T-helper 2 cell treated with Interferon-gamma antibody and Interleukin-4, amounts not matched to agents 5 μg/mL and 100 μg/mL, for 36 hours (primary cell): ENCODE measurements at regions not wholly inside any gene's neighbourhood (a gene's known extent, or its start where the extent isn't known, plus 50 kb on each side); places are given as distances from the start of the nearest gene placed in this dataset.
"Not testable (repeated sequence)": the region's sequence is repeated elsewhere in the genome, so short reads cannot be mapped to it uniquely, and the experiment has no call there.

ENCODE experiments used
- DNase-seq: peaks from one replicate; pipeline ENCODE4 v3.0.0; 2021; ENCODE audit warnings: low spot score
- H3K27ac Mint-ChIP-seq: one replicate; pipeline ENCODE4 v1.8.0; 2021; ENCODE audit warnings: mild to moderate bottlenecking, mixed read lengths
- H3K27me3 Mint-ChIP-seq: one replicate; pipeline ENCODE4 v1.8.0; 2021; ENCODE audit warnings: low read depth, mixed read lengths
- H3K36me3 Mint-ChIP-seq: one replicate; pipeline ENCODE4 v1.8.0; 2021; ENCODE audit warnings: low read depth, mixed read lengths
- H3K4me1 Mint-ChIP-seq: one replicate; pipeline ENCODE4 v1.8.0; 2021; ENCODE audit warnings: low read depth, mixed read lengths
- H3K4me3 Mint-ChIP-seq: one replicate; pipeline ENCODE4 v1.8.0; 2022; ENCODE audit warnings: mild to moderate bottlenecking, moderate library complexity, mixed read lengths
- H3K9me3 Mint-ChIP-seq: one replicate; pipeline ENCODE4 v1.8.0; 2021; ENCODE audit warnings: mixed read lengths

DNA sequence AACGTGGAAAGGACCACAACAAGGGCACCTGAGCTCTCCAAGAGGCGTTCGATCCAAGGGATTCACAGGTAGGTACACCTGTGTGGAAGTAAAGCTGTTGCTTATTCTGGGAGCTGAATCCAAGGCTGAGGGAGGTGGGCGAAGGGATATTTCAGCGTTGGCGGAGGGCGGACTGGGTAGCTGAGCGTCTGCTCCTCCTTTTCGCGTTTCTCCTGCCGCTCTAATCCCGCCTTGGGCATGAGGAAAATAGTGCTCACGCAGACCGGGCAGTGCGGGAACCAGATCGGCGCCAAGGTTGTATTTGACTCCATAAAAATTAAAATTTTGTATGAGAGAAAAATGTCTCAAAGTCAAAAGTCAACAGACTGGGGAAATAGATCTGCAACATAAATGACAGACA, 3966.2 kb upstream of the OR11H1 start:
- H3K36me3 Mint-ChIP-seq, H3K4me3 Mint-ChIP-seq, H3K27me3 Mint-ChIP-seq, H3K27ac Mint-ChIP-seq, H3K4me1 Mint-ChIP-seq, DNase-seq: not testable (repeated sequence)
- peaks cover 45% of the 10 kb centered on the region for H3K9me3 Mint-ChIP-seq

DNA sequence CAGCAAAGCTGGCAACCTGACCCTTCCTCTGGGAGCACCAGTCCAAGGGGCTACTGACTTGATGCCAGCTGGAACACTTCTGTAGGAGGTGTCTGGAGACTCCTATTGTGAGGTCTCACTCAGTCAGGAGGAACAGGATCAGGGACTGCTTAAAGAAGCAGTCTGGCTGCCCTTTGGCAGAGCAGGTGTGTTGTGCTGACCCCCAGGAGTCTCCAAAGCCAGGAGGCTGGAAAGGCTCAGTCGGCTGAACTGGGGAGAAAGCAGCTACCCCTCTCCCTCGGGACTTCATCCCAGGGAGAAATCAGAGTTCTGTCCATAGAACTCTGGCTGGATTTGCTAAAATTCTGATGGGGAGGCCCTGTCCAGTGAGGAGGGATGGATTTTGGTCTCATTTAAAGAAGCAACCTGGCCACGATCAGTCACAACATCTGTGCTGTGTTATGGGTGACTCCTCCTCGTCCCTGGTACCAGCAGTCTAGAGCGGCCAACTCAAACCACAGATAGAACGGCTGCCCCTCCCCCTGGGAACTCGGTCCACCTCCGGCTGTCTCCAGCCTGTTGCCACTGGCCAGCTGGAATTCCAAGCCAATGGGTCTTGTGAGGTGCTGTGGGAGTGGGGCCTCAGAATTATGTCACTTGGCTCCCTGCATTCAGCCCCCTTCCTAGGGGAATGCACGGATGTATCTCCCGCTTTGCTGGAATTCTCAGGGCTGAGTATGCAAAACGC, 3959.0 kb upstream of the OR11H1 start:
- not testable (repeated sequence) for H3K27ac Mint-ChIP-seq, H3K36me3 Mint-ChIP-seq, DNase-seq, H3K4me3 Mint-ChIP-seq, H3K4me1 Mint-ChIP-seq, H3K27me3 Mint-ChIP-seq
- peaks cover 66% of the 10 kb centered on the region for H3K9me3 Mint-ChIP-seq

DNA sequence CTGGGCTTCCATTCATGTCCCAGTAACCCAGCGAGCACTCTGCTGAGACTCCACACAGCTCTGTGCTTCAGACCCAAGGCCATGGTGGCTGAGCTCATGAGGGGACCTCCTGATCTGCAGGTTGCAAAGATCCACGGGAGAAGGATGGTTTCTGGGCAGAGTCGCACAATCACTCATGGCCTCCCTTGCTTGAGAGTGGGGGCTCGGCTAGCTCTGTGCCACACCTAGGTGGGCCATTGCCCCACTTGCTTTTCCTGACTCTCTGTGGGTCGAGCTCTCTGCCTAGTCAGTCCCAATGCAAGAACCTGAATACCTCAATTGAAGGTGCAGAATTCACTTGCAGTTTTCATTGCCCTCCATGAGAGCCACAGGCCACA, 3958.4 kb upstream of the OR11H1 start:
- H3K4me3 Mint-ChIP-seq, H3K27me3 Mint-ChIP-seq, H3K27ac Mint-ChIP-seq, H3K4me1 Mint-ChIP-seq, H3K36me3 Mint-ChIP-seq, DNase-seq: not testable (repeated sequence)
- peaks cover 71% of the 10 kb centered on the region for H3K9me3 Mint-ChIP-seq

DNA sequence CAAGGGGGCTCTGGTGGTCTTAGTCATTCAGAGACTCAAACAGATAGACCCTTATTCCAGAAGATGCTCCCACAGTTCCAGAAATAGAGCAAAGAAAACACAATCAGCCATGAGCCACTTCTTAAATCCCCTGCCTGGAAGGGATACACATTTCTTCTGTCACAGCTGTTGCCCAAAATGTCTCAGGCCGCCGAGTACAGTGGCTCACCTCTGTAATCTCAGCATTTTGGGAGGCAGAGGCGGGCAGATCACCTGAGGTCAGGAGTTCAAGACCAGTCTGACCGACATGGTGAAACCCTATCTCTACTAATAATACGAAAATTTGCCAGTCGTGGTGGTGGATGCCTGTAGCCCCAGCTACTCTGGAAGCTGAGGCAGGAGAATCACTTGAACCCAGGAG, 3954.8 kb upstream of the OR11H1 start:
- H3K4me1 Mint-ChIP-seq, H3K36me3 Mint-ChIP-seq, H3K4me3 Mint-ChIP-seq, H3K27me3 Mint-ChIP-seq, H3K27ac Mint-ChIP-seq, DNase-seq: not testable (repeated sequence)
- H3K9me3 Mint-ChIP-seq: peaks cover 78% of the 10 kb centered on the region

DNA sequence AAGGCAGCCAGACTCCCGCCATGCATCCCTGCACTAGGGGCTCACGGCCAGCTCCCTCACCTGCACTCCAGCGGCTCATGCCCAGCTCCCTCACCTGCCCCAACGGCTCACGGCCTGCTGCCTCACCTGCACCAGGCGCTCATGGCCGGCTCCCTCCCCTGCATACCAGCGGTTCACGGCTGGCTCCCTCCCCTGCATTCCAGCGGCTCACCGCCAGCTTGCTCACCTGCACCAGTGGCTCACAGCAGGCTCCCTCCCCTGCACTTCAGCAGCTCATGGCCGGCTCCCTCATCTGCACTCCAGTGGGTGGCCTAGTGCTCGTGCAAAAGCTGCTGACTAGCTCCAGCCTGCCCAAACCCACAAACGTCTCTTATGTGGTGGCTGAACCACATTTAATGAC, 3953.8 kb upstream of the OR11H1 start:
- H3K27me3 Mint-ChIP-seq, DNase-seq, H3K4me1 Mint-ChIP-seq, H3K4me3 Mint-ChIP-seq, H3K27ac Mint-ChIP-seq, H3K36me3 Mint-ChIP-seq: not testable (repeated sequence)
- H3K9me3 Mint-ChIP-seq: peaks cover 79% of the 10 kb centered on the region

DNA sequence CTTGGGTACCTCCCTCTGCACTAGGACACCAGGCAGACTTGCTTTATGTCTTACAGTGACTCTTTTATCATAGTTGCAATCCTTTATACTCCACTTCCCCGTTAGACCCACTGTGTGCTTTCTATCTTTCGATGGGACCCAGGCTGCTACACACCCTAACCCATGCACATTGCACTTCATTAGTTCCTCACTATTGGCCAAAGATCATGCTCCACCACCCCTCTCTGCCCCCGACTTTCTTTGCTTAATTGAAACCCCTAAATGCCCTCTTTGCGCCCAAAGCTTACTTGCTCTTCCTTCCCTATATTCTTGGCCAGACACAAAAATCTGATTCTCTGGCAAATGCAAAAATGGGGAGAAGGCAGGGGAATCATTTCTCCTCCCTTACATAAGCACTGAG, 3953.3 kb upstream of the OR11H1 start:
- not testable (repeated sequence) for H3K27me3 Mint-ChIP-seq, H3K27ac Mint-ChIP-seq, H3K4me1 Mint-ChIP-seq, H3K36me3 Mint-ChIP-seq, H3K4me3 Mint-ChIP-seq, DNase-seq
- H3K9me3 Mint-ChIP-seq: peaks cover 80% of the 10 kb centered on the region

DNA sequence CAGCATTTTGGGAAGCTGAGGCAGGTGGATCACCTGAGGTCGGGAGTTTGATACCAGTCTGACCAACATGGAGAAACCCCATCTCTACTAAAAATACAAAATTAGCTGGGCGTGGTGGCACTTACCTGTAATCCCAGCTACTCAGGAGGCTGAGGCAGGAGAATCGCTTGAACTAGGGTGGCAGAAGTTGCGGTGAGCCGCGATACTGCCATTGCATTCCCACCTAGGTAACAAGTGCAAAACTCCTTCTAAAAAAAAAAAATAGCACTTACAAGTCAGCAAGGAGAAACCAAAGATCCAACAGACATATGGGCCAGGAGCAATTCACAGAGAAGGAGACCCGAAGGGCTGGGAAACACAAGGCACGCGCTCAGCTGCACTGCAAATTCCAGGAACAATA, 3951.3 kb upstream of the OR11H1 start:
- peaks cover 80% of the 10 kb centered on the region for H3K9me3 Mint-ChIP-seq
- H3K27me3 Mint-ChIP-seq, DNase-seq, H3K4me3 Mint-ChIP-seq, H3K27ac Mint-ChIP-seq, H3K36me3 Mint-ChIP-seq, H3K4me1 Mint-ChIP-seq: not testable (repeated sequence)

DNA sequence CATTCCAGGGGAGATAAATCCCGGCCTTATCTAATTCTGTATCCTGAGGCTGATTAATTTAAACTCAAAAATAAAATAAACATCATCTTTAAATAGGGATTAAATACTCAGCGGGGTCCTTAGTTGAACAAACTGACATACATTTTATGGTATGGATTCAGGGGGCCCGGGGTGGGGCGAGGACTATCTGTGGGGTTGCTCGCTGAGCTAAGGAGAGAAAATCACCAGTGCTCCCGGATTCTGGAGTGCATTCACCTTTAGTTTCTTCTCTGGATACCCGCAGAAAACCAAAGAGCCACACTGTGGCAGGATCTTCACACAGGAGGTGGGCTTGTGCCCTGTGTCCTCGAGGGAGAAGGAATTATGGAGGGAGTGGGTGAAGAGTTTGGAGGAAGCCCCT, 3949.9 kb upstream of the OR11H1 start:
- H3K4me3 Mint-ChIP-seq, H3K27me3 Mint-ChIP-seq, H3K27ac Mint-ChIP-seq, DNase-seq, H3K36me3 Mint-ChIP-seq, H3K4me1 Mint-ChIP-seq: not testable (repeated sequence)
- H3K9me3 Mint-ChIP-seq: peaks cover 78% of the 10 kb centered on the region

DNA sequence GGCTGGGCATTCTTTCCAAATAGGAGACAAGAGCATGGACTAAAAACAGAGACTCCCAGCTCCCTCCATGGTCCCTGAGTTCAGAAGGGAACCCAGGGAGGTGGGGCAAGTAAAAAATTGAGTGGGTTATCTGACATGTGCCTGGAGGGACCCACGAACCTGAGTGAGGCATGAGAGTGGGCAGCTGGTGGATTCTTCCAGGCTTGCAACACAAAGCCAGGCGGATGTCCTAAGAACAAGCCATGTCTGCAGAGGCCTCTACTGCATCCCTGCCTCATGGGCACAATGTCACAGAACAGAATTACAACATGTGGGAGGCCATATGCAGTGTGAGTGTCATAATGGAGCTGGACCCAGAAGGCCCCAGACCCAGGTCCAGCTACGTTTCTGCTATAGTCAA, 3949.4 kb upstream of the OR11H1 start:
- not testable (repeated sequence) for H3K36me3 Mint-ChIP-seq, H3K4me3 Mint-ChIP-seq, H3K27me3 Mint-ChIP-seq, DNase-seq, H3K4me1 Mint-ChIP-seq, H3K27ac Mint-ChIP-seq
- H3K9me3 Mint-ChIP-seq: peaks cover 78% of the 10 kb centered on the region

DNA sequence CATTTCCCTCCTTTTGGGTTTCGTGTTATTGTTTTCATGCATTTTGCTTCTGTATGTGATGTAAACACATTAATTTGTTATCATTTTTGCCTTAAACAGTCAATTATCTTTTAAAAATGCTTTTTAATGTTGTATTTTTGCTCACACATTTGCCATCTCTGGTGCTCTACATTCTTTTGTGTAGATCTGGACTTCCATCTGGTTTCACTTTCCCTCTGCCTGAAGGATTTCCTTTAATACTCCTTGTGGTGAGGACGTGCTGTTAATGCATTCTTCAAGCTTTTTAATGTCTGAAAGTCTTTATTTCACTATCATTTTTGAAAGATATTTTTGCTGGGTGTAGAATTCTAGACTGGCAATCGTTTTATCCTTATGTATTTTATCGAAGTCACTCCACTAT, 3945.9 kb upstream of the OR11H1 start:
- not testable (repeated sequence) for H3K27ac Mint-ChIP-seq, H3K4me1 Mint-ChIP-seq, H3K36me3 Mint-ChIP-seq, H3K4me3 Mint-ChIP-seq, DNase-seq, H3K27me3 Mint-ChIP-seq
- peaks cover 76% of the 10 kb centered on the region for H3K9me3 Mint-ChIP-seq

DNA sequence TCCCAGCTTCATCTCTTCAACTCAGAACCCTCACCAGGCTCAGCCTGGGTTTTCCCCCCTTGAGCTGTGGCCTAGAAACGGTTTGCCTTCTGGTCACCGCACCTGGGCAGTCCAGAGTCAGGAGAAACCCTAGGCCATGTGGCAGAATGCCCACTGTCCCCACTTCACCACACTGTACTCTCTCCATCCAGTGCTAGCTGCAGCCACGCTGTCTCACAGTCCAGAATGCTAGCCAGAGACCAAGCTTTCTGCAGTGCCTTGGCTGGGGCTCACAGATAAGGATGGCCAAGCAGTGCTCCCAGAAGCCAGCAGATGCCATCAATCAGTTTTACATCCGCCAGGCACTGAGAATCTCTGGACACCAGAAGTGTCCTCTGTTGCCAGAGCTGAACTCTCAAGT, 3943.8 kb upstream of the OR11H1 start:
- not testable (repeated sequence) for H3K4me1 Mint-ChIP-seq, H3K27me3 Mint-ChIP-seq, H3K4me3 Mint-ChIP-seq, H3K27ac Mint-ChIP-seq, DNase-seq, H3K36me3 Mint-ChIP-seq
- peaks cover 68% of the 10 kb centered on the region for H3K9me3 Mint-ChIP-seq

DNA sequence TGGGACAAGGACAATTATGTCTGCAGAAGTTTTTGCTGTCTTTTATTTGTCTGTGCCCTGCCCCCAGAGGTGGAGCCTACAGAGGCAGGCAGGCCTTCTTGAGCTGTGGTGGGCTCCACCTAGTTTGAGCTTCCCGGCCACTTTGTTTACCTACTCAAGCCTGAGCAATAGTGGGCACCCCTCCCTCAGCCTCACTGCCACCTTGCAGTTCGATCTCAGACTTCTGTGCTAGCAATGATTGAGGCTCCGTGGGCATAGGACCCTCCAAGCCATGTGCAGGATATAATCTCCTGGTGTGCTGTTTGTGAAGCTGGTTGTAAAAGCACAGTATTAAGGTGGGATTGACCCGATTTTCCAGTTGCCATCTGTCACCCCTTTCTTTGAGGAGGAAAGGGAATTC, 3933.4 kb upstream of the OR11H1 start:
- H3K9me3 Mint-ChIP-seq: peaks cover 72% of the 10 kb centered on the region
- H3K36me3 Mint-ChIP-seq, H3K4me3 Mint-ChIP-seq, H3K27ac Mint-ChIP-seq, H3K27me3 Mint-ChIP-seq, DNase-seq, H3K4me1 Mint-ChIP-seq: not testable (repeated sequence)

DNA sequence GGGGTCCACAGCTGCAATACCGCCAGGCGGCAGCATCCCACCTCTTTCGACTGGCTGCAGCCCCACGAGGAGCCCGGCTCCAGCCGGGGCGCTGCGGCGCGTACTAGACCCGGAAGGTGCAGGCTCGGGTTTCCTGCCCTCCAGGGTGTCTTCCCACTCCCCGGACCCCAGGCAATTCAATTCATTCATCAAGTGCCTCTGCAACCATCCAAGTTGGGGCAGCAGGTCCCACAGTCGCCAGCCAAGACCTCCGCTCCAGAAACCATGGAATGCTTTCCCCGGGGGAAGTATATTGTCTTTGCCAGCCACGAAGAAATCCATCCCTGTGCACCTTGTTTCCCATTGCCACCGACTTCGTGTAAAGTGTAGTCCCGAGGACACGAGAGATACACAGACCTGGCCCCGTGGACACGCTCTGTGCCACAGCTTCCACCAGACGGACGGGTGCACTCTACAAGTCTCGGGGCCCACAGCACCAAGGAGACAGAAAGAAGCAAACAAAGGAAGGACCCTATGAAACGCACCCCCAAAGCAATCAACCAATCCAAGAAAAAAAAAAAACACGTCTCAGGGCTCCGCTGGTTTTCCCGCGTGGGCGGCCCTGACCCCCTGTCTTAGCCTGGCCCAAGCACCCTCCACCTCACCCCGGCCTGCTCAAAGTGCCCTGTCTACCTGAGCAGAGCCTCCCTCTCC, 3930.2 kb upstream of the OR11H1 start:
- DNase-seq, H3K4me1 Mint-ChIP-seq, H3K27ac Mint-ChIP-seq, H3K4me3 Mint-ChIP-seq, H3K27me3 Mint-ChIP-seq, H3K36me3 Mint-ChIP-seq: not testable (repeated sequence)
- H3K9me3 Mint-ChIP-seq: peaks cover 68% of the 10 kb centered on the region

DNA sequence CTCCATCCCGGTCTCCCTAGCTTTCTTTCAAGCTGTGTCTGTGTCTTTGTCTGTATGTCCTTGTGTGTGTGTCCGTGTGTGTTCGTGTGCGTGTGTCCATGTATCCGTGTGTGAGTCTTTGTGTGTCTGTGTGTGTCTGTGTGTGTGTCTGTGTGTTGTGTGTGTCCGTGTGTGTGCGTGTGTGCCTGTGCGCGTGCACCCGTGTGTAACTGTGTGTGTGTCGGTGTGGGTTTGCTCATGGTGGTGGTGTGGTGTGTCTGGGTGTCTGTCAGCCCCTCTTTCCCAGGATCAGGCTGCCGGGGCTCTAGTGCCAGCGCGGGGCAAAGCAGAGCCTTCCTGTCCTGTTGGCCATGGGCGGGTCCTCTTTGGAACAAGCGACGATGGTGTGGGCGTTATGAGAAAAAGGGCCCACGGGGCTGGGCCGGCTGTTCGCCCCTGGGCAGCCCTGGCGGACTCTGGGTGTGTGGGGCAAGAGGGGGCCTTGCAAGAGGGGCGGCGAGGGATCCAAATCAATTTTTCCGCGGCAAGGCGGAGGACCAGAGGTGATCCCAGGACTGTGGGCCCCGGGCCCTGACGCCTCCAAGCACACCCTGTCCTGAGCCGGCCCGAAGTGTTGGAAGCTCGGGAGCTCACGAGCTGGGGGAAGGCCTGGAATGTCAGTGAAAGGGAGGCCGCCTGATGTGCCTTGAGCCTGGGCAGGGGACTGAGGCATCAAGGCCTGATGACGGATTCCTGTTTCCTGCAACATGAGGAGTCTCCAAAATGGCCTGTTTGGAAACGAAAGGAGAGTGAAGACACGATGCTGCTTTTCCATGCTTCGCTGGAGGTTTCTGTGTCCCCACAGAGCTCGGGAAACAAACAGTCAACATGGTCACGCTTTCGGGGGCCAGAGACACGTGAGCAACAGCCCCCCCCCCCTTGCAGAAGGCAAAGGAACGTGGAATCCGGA, 3929.2 kb upstream of the OR11H1 start:
- Mint-ChIP-seq H3K27me3 (no peaks in the 10 kb centered on the region), H3K27ac (no peak overlapping the region), H3K36me3 (peaks cover 4% of the 10 kb centered on the region), H3K4me3 (no peak overlapping the region), H3K4me1 (no peaks in the 10 kb centered on the region), H3K9me3 (peaks cover 67% of the 10 kb centered on the region)
- DNase-seq: no peak
